ENCODE measurements at regions not wholly inside any gene's neighbourhood (a gene's known extent, or its start where the extent isn't known, plus 50 kb on each side); places are given as distances from the start of the nearest gene placed in this dataset.

GRCh38 chr9:91100878-91101450, 260.8 kb downstream of the AUH start:
- DNase-seq (ENCODE audit: low read depth) = no peak

GRCh38 chr9:91101611-91102168, 260.0 kb downstream of the AUH start:
- peak; percentile 66 for DNase-seq (ENCODE audit: low read depth)

DNA sequence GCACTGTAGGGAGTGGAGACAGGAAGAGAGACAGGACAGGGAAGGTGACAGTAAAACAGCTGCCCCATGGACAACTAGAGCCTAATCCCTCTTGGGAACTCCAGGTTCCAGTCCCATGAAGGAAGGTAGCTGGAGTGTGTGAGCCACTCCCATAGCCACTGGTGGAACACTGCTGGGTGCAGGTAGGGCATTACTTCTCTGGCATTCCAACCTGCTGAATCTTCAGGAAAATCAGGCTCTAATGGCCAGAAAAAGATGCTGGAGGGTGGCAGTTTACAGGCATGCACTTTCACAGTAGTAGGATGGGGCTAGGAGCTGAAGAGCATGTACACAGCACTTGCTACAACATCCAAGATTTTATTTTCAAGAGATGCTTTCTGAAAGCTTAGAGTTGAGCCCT, 259.4 kb downstream of the AUH start:
- DNase-seq (ENCODE audit: low read depth) = no peak

DNA sequence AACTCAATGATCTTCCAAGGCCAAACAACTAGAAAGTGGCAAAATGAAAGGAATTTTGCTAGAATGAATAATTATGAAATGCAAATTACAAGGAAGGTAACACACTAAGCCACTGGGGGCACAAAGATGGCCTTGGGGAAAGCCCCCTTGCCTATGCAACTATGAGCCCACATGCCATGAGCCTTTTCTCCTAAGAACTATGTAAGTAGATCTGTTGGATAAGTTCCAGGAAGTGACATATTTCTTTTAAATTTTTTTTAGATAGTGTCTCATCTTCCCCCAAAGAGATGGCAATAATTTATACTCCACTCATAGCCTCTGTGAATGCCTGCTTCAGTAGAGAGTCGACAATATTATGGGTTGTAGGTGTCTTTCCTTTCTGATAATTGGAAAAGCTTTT, 257.8 kb downstream of the AUH start:
- DNase-seq (ENCODE audit: low read depth) = no peak

- DNase-seq (ENCODE audit: low read depth) = no peak
Observed at GRCh38 chr9:91106415-91107081, 255.2 kb downstream of the AUH start.

DNA sequence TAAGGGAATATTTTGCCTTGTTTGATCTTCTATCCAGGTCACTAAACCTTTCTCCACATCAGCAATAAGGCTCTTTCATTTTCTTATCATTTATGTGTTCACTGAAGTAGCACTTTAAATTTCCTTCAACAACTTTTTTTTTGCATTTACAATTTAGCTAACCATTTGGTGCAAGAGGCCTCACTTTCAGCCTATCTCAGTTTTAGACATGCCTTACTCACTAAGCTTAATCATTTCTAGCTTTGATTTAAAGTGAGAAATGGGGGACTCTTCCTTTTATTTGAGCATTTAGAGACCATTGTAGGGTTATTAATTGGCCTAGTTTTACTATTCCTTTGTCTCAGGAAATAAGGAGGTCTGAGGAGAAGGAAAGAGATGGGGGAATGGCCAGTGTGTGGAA, 250.5 kb downstream of the AUH start:
- no peak for DNase-seq (ENCODE audit: low read depth)

- no peak for DNase-seq (ENCODE audit: low read depth)
Observed at GRCh38 chr9:91111876-91112275, 249.8 kb downstream of the AUH start.

- DNase-seq (ENCODE audit: low read depth) = no peak
Observed at GRCh38 chr9:91113016-91113415, 248.7 kb downstream of the AUH start.

- no peak for DNase-seq (ENCODE audit: low read depth)
Observed at GRCh38 chr9:91114450-91114849, 247.3 kb downstream of the AUH start.

DNA sequence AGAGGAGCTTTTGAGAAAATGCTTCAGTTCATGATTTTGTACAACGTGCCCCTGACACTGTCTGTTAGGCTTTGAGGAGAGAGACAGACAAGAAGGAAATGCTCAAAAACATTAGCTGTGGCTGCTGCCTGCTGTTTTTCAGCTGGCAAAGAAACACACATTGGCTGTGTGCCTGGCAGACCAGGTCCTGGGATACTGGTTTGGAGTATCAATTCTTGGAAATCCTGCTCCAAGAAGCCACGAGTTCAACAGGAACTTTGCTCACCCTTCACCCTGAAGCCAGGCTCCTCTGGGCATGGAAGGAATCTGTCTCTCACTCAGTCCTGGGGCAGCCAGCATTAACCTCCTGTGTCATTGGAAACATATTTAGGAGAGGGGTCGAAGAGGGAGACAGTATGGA, 245.5 kb downstream of the AUH start:
- DNase-seq (ENCODE audit: low read depth) = no peak

DNA sequence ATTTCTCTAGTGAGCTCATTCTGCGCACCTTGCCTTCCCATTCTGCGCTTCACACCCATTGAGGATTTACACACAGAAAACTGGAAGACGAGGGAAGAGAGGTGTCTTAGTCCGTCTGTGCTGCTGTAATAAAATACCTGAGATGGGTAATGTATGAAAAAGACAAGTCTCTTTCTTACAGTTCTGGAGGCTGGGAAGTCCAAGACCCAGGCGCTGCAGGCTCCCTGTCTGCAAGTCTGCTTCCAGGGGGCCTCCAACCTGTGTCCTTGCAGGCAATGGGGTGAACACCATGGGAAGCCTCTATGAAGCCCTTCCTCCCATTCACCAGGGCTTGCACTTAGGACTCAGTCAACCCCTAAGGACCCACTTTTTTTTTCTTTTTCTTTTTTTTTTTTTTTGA, 245.0 kb downstream of the AUH start:
- DNase-seq (ENCODE audit: low read depth) = no peak

- no peak for DNase-seq (ENCODE audit: low read depth)
Observed at GRCh38 chr9:91117474-91117891, 244.2 kb downstream of the AUH start.

DNA sequence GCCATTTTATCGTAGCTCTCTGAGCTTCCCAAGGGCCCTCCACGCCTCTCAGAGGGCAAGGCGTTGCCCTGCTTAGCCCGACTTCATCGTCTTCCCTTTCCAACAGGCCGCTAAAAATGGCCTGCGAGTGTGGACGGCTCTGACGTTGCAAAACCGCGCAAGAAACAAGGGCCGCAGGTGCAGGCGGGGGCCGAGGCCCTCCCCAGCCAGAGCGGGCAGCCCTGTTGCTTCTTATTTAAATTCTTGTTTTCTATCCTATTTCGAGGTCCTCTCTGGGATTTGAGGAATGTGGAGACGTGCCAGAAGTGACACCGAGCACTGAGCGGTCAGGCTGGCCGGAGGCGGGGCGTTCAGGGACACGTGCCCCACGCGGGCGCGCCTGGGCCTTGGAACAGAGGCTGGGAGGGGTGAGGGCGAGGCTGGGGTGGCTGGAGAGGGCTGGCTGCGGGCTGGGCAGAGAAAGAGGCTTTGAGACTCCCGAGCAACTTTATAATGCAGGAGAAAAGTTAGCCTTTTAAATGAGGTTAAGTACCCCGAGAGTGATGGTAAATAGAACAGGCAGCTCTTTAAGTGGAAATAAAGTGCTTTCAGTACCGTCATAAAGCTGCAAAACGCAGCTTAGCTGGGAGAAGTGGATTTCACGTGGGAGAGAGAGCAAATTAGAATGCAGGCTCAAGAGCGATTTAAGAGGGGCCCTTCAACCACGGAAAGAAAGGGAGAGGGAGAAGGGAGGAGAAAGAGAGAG, 243.6 kb downstream of the AUH start:
- no peak for DNase-seq (ENCODE audit: low read depth)

GRCh38 chr9:91118704-91119025, 243.1 kb downstream of the AUH start:
- DNase-seq (ENCODE audit: low read depth) = no peak

GRCh38 chr9:91119142-91119541, 242.6 kb downstream of the AUH start:
- DNase-seq (ENCODE audit: low read depth) = no peak

GRCh38 chr9:91119679-91120078, 242.0 kb downstream of the AUH start:
- no peak for DNase-seq (ENCODE audit: low read depth)

GRCh38 chr9:91120200-91120599, 241.5 kb downstream of the AUH start:
- DNase-seq (ENCODE audit: low read depth) = no peak

- no peak for DNase-seq (ENCODE audit: low read depth)
Observed at GRCh38 chr9:91122755-91123154, 239.0 kb downstream of the AUH start.

DNA sequence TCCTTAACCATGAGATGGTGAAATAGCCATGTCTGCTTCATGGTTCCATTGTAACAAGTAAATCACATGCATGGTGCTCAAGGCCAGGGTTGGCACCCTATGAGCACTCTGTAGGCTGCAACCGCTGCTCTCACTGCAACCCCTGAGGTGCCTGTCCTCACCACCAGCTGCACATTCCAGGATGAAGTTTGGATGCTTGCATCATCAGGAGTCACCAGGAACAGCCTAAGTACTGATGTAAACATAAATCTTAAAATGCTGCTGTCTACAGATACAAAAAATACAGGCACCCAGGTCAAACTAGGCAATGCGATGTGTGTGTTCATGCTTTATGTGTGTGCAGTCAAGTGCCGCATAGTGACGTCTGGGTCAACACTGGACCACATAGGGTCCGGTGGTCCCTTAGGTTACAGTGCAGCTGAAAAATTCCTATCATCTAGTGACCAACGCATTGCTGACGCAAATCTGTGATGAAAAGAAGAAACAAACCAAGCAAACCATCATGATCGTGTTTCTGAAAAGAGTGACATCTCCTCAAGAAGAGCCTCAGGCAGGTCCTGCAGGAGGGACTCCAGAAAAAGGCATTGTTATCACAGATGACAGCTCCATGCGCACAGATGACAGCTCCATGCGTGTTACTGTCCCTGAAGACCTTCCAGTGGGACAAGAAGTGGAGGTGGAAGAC, 234.8 kb downstream of the AUH start:
- DNase-seq (ENCODE audit: low read depth) = no peak

DNA sequence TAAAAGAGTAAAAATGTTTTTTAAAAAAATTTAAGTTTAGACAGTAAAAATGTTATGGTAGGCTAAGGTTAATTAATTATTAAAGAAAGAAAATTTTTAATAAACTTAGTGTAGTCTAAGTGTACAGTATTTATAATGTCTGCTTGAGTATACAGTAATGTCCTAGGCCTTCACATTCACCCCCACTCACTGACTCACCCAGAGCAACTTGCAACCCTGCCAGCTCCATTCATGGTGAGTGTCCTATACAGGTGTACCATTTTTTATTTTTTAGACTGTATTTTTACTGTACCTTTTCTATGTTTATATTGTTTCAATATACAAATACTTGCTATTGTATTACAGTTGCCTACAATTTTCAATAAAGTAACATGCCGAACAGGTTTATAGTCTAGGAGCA, 234.1 kb downstream of the AUH start:
- no peak for DNase-seq (ENCODE audit: low read depth)

DNA sequence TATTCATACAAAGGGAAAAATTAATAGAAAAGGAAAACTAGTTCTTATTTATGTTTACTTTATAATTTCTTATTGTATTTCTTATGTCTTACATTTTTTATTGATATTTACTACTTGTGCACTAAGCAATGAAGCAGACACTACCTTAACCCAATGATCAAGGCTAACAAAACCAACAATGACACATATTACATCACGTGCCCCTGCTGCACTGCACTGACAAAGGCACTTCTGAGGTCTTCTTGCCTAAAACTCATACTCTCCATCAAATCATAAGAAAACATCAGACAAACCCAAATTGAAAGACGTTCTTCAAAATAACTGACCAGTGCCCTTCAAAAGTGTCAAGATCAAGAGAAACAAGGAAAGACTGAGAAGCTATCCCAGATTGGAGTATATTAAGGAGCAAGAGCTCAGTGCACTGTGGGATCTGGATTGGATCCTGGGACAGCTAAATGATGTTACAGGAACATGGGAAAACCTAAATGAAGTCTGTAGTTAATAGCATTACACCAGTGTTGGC, 230.9 kb downstream of the AUH start:
- DNase-seq (ENCODE audit: low read depth) = no peak

DNA sequence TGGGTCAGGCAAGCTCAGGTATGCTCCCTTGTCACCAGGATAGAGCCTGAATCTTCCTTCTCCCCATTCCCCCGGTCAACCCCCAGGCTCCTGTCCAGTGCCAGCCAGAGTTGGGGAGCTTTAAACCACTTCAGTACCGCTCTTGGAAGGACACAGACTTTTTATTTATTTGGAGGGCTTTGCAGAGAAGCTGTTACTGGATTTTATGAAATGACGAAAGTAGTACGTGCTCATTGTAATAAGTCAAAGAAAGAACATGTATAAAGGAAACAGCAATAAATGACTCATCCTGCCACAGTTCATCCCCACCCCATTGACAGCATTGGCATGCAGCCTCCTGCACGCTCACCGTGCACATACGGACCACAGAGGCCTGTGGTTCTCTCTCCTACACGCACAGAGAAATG, 230.3 kb downstream of the AUH start:
- peak; percentile 17 for DNase-seq (ENCODE audit: low read depth)
